HUES6 (cell line): ENCODE measurements at regions not wholly inside any gene's neighbourhood (a gene's known extent, or its start where the extent isn't known, plus 50 kb on each side); places are given as distances from the start of the nearest gene placed in this dataset.

Experiments used
- H3K27ac ChIP-seq: 2 replicates; pipeline ENCODE4 v1.7.0; 2013; ENCODE audit warnings: low read depth, mild to moderate bottlenecking, low read length, inconsistent platforms
- H3K27me3 ChIP-seq: 2 replicates; pipeline ENCODE4 v1.6.1; 2013; ENCODE audit warnings: low read length; ENCODE audit not compliant: control insufficient read depth, insufficient read depth
- H3K36me3 ChIP-seq: 2 replicates; pipeline ENCODE4 v1.6.1; 2013; ENCODE audit warnings: low read length; ENCODE audit not compliant: control insufficient read depth, insufficient read depth
- H3K4me1 ChIP-seq: 2 replicates; pipeline ENCODE4 v1.6.1; 2013; ENCODE audit warnings: low read length; ENCODE audit not compliant: control insufficient read depth, insufficient read depth
- H3K4me3 ChIP-seq: 2 replicates; pipeline ENCODE4 v1.5.1; 2013; ENCODE audit warnings: low read depth, low read length
- H3K9ac ChIP-seq: one replicate; pipeline ENCODE4 v1.6.1; 2013; ENCODE audit warnings: mild to moderate bottlenecking, low read length
- H3K9me3 ChIP-seq: 2 replicates; pipeline ENCODE4 v1.6.1; 2013; ENCODE audit warnings: low read depth, low read length; ENCODE audit not compliant: control insufficient read depth, insufficient read depth

DNA sequence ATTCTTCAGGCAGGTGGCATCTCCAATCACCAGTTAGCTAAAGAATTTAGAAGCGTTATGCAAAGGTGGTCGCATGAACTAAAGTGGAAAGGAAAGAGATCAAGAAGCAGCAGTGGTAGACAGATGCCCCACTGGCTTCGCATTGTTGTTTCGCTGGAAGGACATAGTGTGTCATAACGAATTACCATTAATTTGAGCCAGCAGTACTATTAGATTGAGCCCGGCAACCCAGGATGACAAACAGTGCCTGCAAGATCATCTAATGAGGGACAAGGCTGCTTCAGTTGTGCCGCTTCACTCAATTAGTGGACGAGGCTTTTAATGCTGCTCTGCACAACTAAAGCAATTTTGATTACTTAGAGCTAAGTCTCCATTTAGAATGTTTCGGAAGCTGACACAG, 274.5 kb upstream of the SOX5 start:
- Histone ChIP-seq H3K4me3 (no peak overlapping the region), H3K36me3 (no peaks in the 10 kb centered on the region)

DNA sequence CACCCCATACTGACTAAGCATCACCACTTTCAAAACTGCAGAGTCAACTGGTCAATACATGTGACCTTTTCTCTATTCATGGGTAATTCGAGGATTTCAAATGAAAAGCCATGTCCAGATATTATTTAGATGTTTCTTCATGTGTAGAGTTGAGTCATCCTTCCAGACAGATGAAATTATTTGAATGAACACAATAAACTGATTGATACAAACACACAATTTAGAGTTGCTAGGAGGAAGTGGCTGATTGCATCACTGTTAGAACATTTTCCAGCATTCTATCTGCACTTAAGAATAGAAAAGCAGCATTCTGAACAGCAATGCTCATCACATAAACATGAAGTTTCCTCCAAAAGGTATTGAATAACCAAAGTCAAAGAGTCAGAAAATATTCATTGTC, 273.5 kb upstream of the SOX5 start:
- Histone ChIP-seq H3K9me3 (no peaks in the 10 kb centered on the region), H3K9ac (no peak overlapping the region), H3K27ac (no peak overlapping the region), H3K4me1 (peaks cover 13% of the 10 kb centered on the region), H3K36me3 (no peaks in the 10 kb centered on the region), H3K4me3 (no peak overlapping the region), H3K27me3 (no peaks in the 10 kb centered on the region)

More for the DNA sequence above, 274.5 kb upstream of the SOX5 start:
- H3K4me1 ChIP-seq = peaks cover 23% of the 10 kb centered on the region
- no peaks in the 10 kb centered on the region for H3K9me3 ChIP-seq
- no peak overlapping the region for H3K27ac ChIP-seq
- no peaks in the 10 kb centered on the region for H3K27me3 ChIP-seq
- no peak overlapping the region for H3K9ac ChIP-seq

DNA sequence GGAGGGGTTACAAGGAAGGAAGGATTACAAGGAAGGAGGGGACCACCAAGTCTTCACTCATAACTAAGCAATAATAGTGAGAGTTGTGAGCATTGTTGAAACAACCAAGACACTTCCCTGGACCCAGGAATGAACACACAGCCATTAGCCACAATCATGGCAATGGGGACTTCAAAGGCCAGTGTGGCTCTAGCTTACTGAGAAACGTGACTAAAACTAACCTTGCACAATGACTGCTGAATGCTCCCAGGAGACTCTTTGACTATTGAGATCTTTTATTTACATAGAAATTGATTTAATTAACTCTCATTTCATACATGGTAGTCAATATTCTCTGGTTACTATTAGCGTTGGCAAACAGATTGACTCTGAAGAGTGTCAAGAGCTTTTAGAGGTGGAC, 263.0 kb upstream of the SOX5 start:
- H3K36me3 ChIP-seq = no peaks in the 10 kb centered on the region
- H3K4me1 ChIP-seq = peaks cover 3% of the 10 kb centered on the region; the same call in 1 of the 2 replicates
- H3K27me3 ChIP-seq = no peaks in the 10 kb centered on the region
- no peaks in the 10 kb centered on the region; the same call in 1 of the 2 replicates for H3K9me3 ChIP-seq
- H3K9ac ChIP-seq = no peak overlapping the region
- no peak overlapping the region for H3K27ac ChIP-seq
- no peak overlapping the region for H3K4me3 ChIP-seq

DNA sequence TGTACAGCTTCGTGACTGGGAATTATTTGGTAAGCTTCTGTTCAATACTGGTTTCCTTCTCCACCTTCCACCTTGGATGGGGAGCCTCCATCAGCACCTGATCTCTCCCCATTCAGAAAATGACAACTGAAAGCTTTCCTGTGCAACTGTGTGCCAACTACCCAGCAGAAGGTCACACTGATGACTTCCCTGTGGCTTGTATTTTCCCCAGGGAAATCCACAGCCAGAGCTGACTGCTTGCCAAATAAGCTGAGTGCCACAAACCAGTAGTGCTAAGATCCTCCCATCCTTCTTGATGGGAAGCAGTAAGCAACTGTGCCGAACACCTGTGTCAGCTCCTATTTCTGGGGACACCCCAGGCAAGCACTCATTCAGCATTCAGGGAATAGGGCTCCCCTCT, 257.2 kb upstream of the SOX5 start:
- H3K36me3 ChIP-seq = no peaks in the 10 kb centered on the region

DNA sequence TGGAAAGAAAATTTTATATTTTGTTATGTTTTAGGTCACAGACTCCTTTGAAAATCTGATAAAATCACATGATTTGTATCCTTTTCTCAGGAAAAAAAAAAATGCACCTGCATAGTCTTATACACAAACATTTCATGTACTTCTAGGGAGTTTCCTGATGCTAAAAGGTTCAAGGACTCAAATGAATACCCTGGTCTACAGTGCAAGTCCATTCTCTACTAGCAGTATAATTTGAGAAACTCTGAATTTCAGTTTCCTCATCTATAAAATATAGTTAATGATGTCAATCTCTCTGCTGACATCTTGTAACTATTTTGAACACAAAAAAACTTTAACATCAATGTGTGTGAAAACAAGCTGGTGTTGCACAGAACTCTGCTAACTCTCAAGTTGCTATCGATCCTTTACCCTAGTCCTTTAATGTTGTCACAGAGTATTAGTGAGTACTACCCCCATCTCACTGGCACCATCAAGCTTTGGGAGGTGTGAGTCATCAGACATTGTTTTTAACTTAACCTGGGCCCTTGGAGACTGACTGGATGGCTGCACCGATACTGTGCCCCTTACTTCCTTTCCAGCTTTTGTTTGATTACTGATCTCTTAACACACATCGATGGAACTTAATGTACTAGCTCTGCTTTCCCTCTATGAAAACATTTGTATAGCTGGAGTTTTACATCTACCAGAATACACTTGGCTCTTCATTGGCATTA, 251.9 kb upstream of the SOX5 start:
- H3K36me3 ChIP-seq = no peaks in the 10 kb centered on the region
- no peaks in the 10 kb centered on the region for H3K27me3 ChIP-seq
- peaks cover 4% of the 10 kb centered on the region; the same call in 1 of the 2 replicates for H3K9me3 ChIP-seq
- peaks cover 11% of the 10 kb centered on the region for H3K4me1 ChIP-seq
- no peak overlapping the region for H3K9ac ChIP-seq
- H3K4me3 ChIP-seq = no peak overlapping the region
- H3K27ac ChIP-seq = no peak overlapping the region

More for the DNA sequence above, 257.2 kb upstream of the SOX5 start:
- Histone ChIP-seq H3K4me3 (no peak overlapping the region), H3K9ac (no peak overlapping the region), H3K27ac (no peak overlapping the region), H3K9me3 (peaks cover 4% of the 10 kb centered on the region; the same call in 1 of the 2 replicates), H3K4me1 (no peaks in the 10 kb centered on the region; the same call in 1 of the 2 replicates), H3K27me3 (no peaks in the 10 kb centered on the region)

DNA sequence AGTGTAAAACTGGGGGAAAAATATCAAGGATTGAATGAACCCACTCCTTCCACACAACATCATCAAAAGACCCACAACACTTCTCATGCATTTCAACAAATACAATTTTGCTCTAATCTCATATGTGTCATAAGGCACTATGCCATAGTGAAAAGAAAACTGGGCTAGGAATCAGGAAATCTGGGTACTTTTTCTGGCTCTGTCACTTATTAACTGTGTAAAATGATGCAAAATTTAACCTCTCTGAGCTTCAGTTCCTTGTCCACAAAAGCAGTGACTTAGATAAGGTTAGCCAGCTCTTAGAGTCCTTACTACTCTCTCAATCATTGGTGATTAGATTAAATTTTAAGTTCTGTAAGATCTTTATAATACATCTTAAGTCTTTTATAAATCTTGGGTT, 250.5 kb upstream of the SOX5 start:
- Histone ChIP-seq H3K4me3 (no peak overlapping the region), H3K36me3 (no peaks in the 10 kb centered on the region), H3K27me3 (no peaks in the 10 kb centered on the region), H3K27ac (no peak overlapping the region), H3K4me1 (peaks cover 11% of the 10 kb centered on the region), H3K9ac (no peak overlapping the region), H3K9me3 (peaks cover 4% of the 10 kb centered on the region; the same call in 1 of the 2 replicates)

DNA sequence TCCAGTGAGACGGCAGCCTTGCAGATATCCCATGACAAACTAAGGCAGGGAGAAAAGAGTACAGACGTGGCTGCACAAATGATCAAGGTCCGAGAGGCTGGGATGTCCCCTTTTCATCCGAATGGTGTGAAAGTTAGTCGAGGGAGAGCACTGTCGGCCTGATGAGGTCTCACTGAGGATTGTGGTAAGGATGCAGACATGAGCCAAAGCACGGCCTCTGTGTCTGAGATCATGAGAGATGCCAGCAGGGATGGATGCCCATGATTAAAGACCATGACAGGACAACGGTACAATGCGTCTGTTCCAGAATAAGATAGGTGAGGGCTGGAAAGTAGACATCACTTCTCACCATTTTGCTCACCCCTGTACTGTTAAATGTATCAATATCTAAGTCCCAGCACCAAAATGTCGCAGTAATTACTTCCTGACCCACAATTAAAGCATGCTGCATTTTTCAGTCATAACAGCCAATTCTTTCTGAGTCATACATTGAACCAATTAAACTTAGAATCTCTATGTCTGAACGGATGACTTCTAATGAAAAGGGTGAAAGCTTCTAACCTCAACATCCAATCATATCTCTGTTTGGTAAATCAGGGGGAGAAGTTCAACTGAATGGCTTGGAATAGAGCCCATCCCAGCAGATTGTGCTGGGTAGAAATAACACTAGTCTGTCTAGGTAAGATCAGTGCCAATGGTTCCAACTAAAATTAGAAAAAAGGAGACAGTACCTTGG, 249.6 kb upstream of the SOX5 start:
- Histone ChIP-seq H3K27ac (no peak overlapping the region), H3K9me3 (peaks cover 4% of the 10 kb centered on the region; the same call in 1 of the 2 replicates), H3K4me1 (peaks cover 11% of the 10 kb centered on the region), H3K9ac (no peak overlapping the region), H3K36me3 (no peaks in the 10 kb centered on the region), H3K27me3 (no peaks in the 10 kb centered on the region), H3K4me3 (no peak overlapping the region)

DNA sequence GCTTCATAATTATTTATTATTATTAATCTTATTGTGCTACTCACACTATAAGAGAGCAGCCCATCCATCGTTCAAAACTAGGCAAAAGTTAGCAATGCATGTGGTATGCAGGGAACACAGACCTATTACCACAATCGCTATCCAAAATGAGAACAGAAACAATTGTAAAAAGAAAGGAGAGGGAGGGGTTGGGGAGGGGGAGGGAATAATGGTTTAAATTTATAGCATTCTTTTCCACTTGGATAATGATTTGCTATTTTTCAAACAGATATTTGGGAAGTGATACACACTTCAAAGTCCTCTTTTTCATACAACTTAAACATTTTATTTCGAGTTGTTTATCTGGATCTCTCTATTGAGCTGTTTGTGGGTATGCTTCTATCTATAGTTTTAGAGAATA, 248.6 kb upstream of the SOX5 start:
- Histone ChIP-seq H3K9ac (no peak overlapping the region), H3K27me3 (no peaks in the 10 kb centered on the region), H3K27ac (no peak overlapping the region), H3K4me1 (peaks cover 11% of the 10 kb centered on the region), H3K36me3 (no peaks in the 10 kb centered on the region), H3K4me3 (no peak overlapping the region), H3K9me3 (peaks cover 1% of the 10 kb centered on the region; the same call in 1 of the 2 replicates)

DNA sequence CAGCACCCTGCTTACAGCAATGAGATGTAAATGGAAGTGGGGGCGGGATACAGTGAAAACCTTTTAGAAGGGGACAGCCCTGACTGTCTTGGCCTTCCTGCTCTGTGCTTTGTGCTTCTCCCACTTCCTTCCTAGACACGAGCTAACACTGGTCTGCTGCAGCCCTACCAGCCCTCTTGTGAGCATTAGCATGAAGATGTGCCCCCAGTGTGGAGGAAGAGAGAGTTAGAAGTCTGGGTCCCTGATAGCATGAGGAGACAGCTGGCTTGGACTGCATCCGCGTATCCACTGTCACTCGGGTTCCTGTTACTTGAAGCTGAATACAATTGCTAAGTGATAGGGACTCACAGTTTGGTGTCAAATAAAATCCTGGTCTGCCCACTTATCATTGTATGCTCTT, 248.1 kb upstream of the SOX5 start:
- Histone ChIP-seq H3K36me3 (no peaks in the 10 kb centered on the region), H3K27me3 (no peaks in the 10 kb centered on the region), H3K9ac (no peak overlapping the region), H3K4me3 (no peak overlapping the region), H3K9me3 (no peaks in the 10 kb centered on the region), H3K4me1 (peaks cover 11% of the 10 kb centered on the region), H3K27ac (no peak overlapping the region)

DNA sequence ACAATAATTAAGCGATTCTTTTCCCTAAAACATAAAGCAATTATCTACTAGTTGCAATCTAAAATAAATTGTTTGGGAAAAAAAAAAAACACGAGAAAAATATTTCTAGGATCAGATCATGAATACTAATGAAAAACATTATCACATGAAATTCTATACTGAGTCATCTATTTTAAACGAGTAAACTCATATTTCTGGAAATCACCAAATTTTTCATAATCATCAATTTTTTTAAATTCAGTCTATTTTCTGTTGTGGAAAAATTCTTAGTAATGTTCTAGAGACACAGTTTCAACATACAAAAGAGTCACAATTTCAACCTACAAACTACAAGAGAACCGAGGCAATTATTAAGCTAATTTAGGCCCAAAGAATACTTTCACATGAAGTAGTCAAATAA, 245.6 kb upstream of the SOX5 start:
- no peaks in the 10 kb centered on the region for H3K36me3 ChIP-seq
- peaks cover 11% of the 10 kb centered on the region for H3K4me1 ChIP-seq
- H3K4me3 ChIP-seq = no peak overlapping the region
- no peaks in the 10 kb centered on the region for H3K27me3 ChIP-seq
- no peak overlapping the region for H3K9ac ChIP-seq
- H3K9me3 ChIP-seq = no peaks in the 10 kb centered on the region
- H3K27ac ChIP-seq = no peak overlapping the region

DNA sequence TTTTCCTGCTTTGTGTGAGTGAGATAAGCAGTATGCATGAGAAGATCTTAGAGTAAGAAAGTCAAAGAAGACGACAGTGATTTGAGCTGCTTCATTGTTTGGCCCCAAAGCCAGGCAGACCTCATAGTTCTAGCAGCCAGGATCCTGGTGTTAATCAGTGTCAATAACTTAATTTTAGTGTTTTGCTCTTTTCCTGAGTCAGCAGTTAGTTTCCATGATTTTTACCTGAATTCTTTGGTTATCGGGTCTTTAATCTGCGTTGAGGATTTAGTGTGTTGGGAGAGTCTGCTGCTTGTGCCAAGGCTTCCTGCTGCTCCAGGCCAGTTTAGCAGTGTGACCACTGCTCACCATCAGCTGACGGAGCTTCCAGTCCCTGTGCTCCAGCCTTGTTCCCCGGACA, 241.6 kb upstream of the SOX5 start:
- Histone ChIP-seq H3K4me3 (no peak overlapping the region), H3K9me3 (no peaks in the 10 kb centered on the region), H3K27ac (no peak overlapping the region), H3K4me1 (no peaks in the 10 kb centered on the region), H3K9ac (no peak overlapping the region), H3K36me3 (no peaks in the 10 kb centered on the region), H3K27me3 (no peaks in the 10 kb centered on the region)
